ENCODE measurements at regions not wholly inside any gene's neighbourhood (a gene's known extent, or its start where the extent isn't known, plus 50 kb on each side); places are given as distances from the start of the nearest gene placed in this dataset.

- no peak for TF ChIP-seq EP300 (IDR thresholded peaks at IDR 0.05)
- TF ChIP-seq POLR2AphosphoS5 (IDR thresholded peaks at IDR 0.05): no peak
- TF ChIP-seq CTCF (IDR thresholded peaks at IDR 0.05): no peak
Observed at GRCh38 chr21:35893156-35893555, 167.2 kb downstream of the SETD4 start.

Data from suprapubic skin (tissue), 4 donors.